H1 (cell line): ENCODE measurements at regions not wholly inside any gene's neighbourhood (a gene's known extent, or its start where the extent isn't known, plus 50 kb on each side); places are given as distances from the start of the nearest gene placed in this dataset.

Experiments
- CTCF ChIP-seq, 3 experiments: IDR thresholded peaks; 1 replicate in 2 of 3; 2 replicates in 1 of 3; pipeline versions ENCODE4 v1.5.1 to v1.6.1; 2011; ENCODE audit warnings: low read length in 3 of 3, mild to moderate bottlenecking in 3 of 3, inconsistent platforms in 2 of 3, low read depth in 1 of 3, moderate library complexity in 1 of 3; ENCODE audit not compliant: insufficient read depth in 1 of 3; ENCODE audit errors: control extremely low read depth in 1 of 3
- EZH2 ChIP-seq: fragments of 200-600 bp; sonication (generic); IDR thresholded peaks from 2 replicates; pipeline ENCODE4 v1.7.1; 2012; ENCODE audit warnings: low read depth, mild to moderate bottlenecking, moderate library complexity, low read length, inconsistent platforms; ENCODE audit not compliant: severe bottlenecking
- POLR2AphosphoS5 ChIP-seq: IDR thresholded peaks from 2 replicates; pipeline ENCODE4 v1.6.1; 2011; ENCODE audit warnings: low read depth, low read length
- RFX5 ChIP-seq: IDR thresholded peaks from 2 replicates; pipeline ENCODE4 v1.6.1; 2011; ENCODE audit warnings: low read depth, low read length, improper control_type of control experiment, borderline replicate concordance
- SIN3A ChIP-seq, 2 experiments: IDR thresholded peaks in 1 of 2; conservative IDR thresholded peaks in 1 of 2; 2 replicates each; pipeline ENCODE4 v1.6.1; 2011 to 2012; ENCODE audit warnings: low read length in 2 of 2, improper control_type of control experiment in 1 of 2, low read depth in 1 of 2, mild to moderate bottlenecking in 1 of 2

GRCh38 chr4:63693321-63693720 is 715.9 kb downstream of the TECRL start:
- TF ChIP-seq POLR2AphosphoS5 = no peak
- TF ChIP-seq CTCF (IDR thresholded peaks at IDR 0.05; ENCODE audit: control extremely low read depth in 1 of 3, insufficient read depth in 1 of 3, low read depth in 1 of 3, low read length in 3 of 3) = no peak
- no peak for TF ChIP-seq SIN3A (conservative IDR thresholded peaks at IDR 0.05 in 1 of 2, IDR thresholded peaks at IDR 0.05 in 1 of 2; ENCODE audit: low read depth in 1 of 2, low read length in 2 of 2)
- TF ChIP-seq RFX5 = no peak
- TF ChIP-seq EZH2 = no peak
